Thyroid gland (tissue), 4 donors: ENCODE measurements at regions not wholly inside any gene's neighbourhood (a gene's known extent, or its start where the extent isn't known, plus 50 kb on each side); places are given as distances from the start of the nearest gene placed in this dataset.

Source experiments
- CTCF ChIP-seq, 6 experiments: fragments of 200-600 bp in 3 of 6; fragments of 450-650 bp in 3 of 6; sonication (generic) in 3 of 6; IDR thresholded peaks; one replicate each; pipeline ENCODE4 v1.5.1; 2016 to 2019; ENCODE audit warnings: antibody characterized with exemption in 6 of 6, mild to moderate bottlenecking in 2 of 6, inconsistent platforms in 1 of 6, moderate library complexity in 1 of 6
- POLR2A ChIP-seq, 2 donors: fragments of 450-650 bp; IDR thresholded peaks; one replicate each; pipeline ENCODE4 v1.6.1; 2017; ENCODE audit warnings: antibody characterized with exemption in 2 of 2, mild to moderate bottlenecking in 2 of 2, moderate library complexity in 1 of 2

GRCh38 chr13:58266271-58266670 is 634.7 kb downstream of the PCDH17 start:
- TF ChIP-seq CTCF (IDR thresholded peaks at IDR 0.05): no peak
- no peak for TF ChIP-seq POLR2A (IDR thresholded peaks at IDR 0.05)
